ENCODE measurements at regions not wholly inside any gene's neighbourhood (a gene's known extent, or its start where the extent isn't known, plus 50 kb on each side); places are given as distances from the start of the nearest gene placed in this dataset.

- TF ChIP-seq CTCF (IDR thresholded peaks at IDR 0.05; ENCODE audit: poor library complexity, severe bottlenecking) (peak; percentile 18), EZH2 (IDR thresholded peaks at IDR 0.05; ENCODE audit: borderline replicate concordance, insufficient read depth, low read length, poor library complexity, severe bottlenecking) (no peak), POLR2AphosphoS5 (IDR thresholded peaks at IDR 0.05) (no peak), REST (IDR thresholded peaks at IDR 0.05; ENCODE audit: borderline replicate concordance) (no peak)
Measured at GRCh38 chr1:5099558-5099957, 445.1 kb downstream of the AJAP1 start.
